ENCODE measurements at regions not wholly inside any gene's neighbourhood (a gene's known extent, or its start where the extent isn't known, plus 50 kb on each side); places are given as distances from the start of the nearest gene placed in this dataset.

DNA sequence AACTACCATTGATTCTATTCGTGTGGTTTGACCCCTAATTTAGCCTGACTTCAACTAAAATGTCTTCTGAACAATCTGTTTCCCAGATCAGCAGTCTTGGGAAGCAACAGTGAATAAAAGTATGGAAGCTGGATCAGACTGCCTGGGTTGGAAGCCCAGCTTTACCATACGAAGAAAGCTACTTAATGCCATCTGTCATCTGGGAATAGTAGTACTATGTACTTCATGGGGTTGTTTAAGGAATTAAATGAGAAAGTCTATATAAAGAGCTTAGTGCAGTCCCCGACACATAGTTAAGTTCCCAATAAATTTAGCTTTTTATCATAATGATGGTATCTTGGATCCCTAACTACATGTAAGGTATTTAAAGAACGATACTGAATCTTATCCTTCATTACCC, 151.5 kb upstream of the ERCC4 start:
- no peak overlapping the region for H3K4me3 ChIP-seq (ENCODE audit: low read depth, low read length)
- TF ChIP-seq CTCF (conservative IDR thresholded peaks at IDR 0.05; ENCODE audit: low read depth, low read length): no peak
- DNase-seq (ENCODE audit: low read depth): no peak

DNA sequence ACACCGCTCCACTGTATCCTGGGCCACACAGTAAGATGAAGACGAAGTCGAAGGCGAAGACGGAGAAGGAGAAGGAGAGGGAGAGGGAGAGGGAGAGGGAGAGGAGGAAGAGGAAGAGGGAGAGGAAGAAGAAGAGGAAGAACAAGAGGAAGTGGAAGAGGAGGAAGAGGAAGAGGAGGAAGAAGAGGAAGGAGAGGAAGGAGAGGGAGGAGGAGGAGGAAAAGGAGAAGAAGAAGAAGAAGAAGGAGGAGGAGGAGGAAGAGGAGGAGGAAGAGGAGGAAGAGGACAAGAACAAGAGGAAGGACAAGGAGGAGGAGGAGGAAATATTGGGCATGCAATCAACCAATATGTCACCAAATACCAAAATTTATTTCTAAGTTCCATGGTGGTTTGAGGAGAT, 149.5 kb upstream of the ERCC4 start:
- no peak for TF ChIP-seq CTCF (conservative IDR thresholded peaks at IDR 0.05; ENCODE audit: low read depth, low read length)
- no peak for DNase-seq (ENCODE audit: low read depth)
- no peak overlapping the region for H3K4me3 ChIP-seq (ENCODE audit: low read depth, low read length)

GRCh38 chr16:13772782-13773181, 147.2 kb upstream of the ERCC4 start:
- DNase-seq (ENCODE audit: low read depth): no peak
- no peak for TF ChIP-seq CTCF (conservative IDR thresholded peaks at IDR 0.05; ENCODE audit: low read depth, low read length)
- H3K4me3 ChIP-seq (ENCODE audit: low read depth, low read length): no peak overlapping the region

- no peak for TF ChIP-seq CTCF (conservative IDR thresholded peaks at IDR 0.05; ENCODE audit: low read depth, low read length)
- no peak for DNase-seq (ENCODE audit: low read depth)
- no peak overlapping the region for H3K4me3 ChIP-seq (ENCODE audit: low read depth, low read length)
Measured at GRCh38 chr16:13779676-13780075, 140.3 kb upstream of the ERCC4 start.

DNA sequence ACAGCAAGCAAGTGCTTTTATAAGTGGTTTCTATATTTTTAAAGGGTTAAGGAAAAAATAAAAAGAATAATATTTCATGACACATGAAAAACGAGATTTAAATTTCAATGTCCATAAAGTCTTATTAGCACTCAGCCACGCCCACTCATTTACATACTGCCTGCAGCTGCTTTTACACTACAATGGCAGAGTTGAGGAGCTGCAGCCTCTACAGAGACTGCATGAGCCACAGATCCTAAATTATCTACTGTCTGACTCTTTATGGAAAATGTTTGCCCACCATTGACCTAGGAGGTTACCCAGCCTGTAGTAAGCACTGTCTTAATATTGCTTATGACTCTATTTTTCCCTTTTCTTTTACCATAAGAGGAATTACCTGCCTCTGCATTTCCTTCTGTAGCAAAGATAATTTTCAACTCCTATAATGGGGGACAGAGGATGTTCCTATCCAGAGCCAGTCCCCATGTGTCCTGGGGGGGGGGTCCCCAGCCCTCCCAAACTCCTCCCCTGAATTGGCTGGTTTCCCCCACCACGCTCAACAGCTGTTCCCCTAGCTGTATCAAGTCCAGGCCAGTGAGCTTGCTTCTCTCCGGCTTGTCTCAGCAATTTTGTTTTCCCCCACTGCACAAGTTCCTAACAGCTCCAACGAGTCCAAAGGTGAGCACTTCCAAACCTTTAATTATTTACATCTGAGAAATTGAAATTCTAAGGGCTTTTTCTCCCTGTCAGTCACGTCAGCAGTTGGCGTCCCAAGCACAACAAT, 139.4 kb upstream of the ERCC4 start:
- no peak for DNase-seq (ENCODE audit: low read depth)
- H3K4me3 ChIP-seq (ENCODE audit: low read depth, low read length): no peak overlapping the region
- no peak for TF ChIP-seq CTCF (conservative IDR thresholded peaks at IDR 0.05; ENCODE audit: low read depth, low read length)

GRCh38 chr16:13781169-13781564, 138.8 kb upstream of the ERCC4 start:
- TF ChIP-seq CTCF (conservative IDR thresholded peaks at IDR 0.05; ENCODE audit: low read depth, low read length): no peak
- no peak overlapping the region for H3K4me3 ChIP-seq (ENCODE audit: low read depth, low read length)
- no peak for DNase-seq (ENCODE audit: low read depth)

Measured in choroid plexus epithelial cell (primary cell).